HG03060 (cell line): ENCODE measurements at regions not wholly inside any gene's neighbourhood (a gene's known extent, or its start where the extent isn't known, plus 50 kb on each side); places are given as distances from the start of the nearest gene placed in this dataset.

Source experiments
- ATAC-seq: cut with Tn5 transposase; IDR thresholded peaks from one replicate; pipeline ENCODE4 v1.9.1; 2021; ENCODE audit warnings: low read depth, moderate number of reproducible peaks; ENCODE audit not compliant: unreplicated experiment

GRCh38 chr4:115851918-115852766, 738.7 kb upstream of the NDST4 start:
- peak; percentile 93 for ATAC-seq

GRCh38 chr4:115850799-115851509, 737.5 kb upstream of the NDST4 start:
- ATAC-seq = no peak

GRCh38 chr4:115844180-115844579, 730.8 kb upstream of the NDST4 start:
- ATAC-seq = no peak

- no peak for ATAC-seq
These were observed 728.5 kb upstream of the NDST4 start for GRCh38 chr4:115841871-115842270.

GRCh38 chr4:115834441-115834840, 721.0 kb upstream of the NDST4 start:
- ATAC-seq = no peak

GRCh38 chr4:115824630-115825029, 711.2 kb upstream of the NDST4 start:
- ATAC-seq = no peak

GRCh38 chr4:115803825-115804224, 690.4 kb upstream of the NDST4 start:
- no peak for ATAC-seq

- ATAC-seq = no peak
These were observed 677.4 kb upstream of the NDST4 start for GRCh38 chr4:115790812-115791211.

- peak; percentile 41 for ATAC-seq
These were observed 668.2 kb upstream of the NDST4 start for GRCh38 chr4:115781528-115782146.

GRCh38 chr4:115780835-115781234, 667.4 kb upstream of the NDST4 start:
- peak; percentile 76 for ATAC-seq

GRCh38 chr4:115780268-115780667, 666.8 kb upstream of the NDST4 start:
- ATAC-seq = no peak

GRCh38 chr4:115770046-115770543, 656.7 kb upstream of the NDST4 start:
- ATAC-seq = no peak

- no peak for ATAC-seq
These were observed 656.0 kb upstream of the NDST4 start for GRCh38 chr4:115769396-115769795.

- no peak for ATAC-seq
These were observed 649.6 kb upstream of the NDST4 start for GRCh38 chr4:115763051-115763450.

GRCh38 chr4:115759231-115759630, 645.8 kb upstream of the NDST4 start:
- ATAC-seq = no peak

GRCh38 chr4:115749404-115749803, 636.0 kb upstream of the NDST4 start:
- no peak for ATAC-seq

- no peak for ATAC-seq
These were observed 627.4 kb upstream of the NDST4 start for GRCh38 chr4:115740806-115741205.

- ATAC-seq = no peak
These were observed 616.4 kb upstream of the NDST4 start for GRCh38 chr4:115729739-115730266.

- no peak for ATAC-seq
These were observed 610.2 kb upstream of the NDST4 start for GRCh38 chr4:115723621-115724020.

GRCh38 chr4:115720611-115721010, 607.2 kb upstream of the NDST4 start:
- ATAC-seq = no peak

- no peak for ATAC-seq
These were observed 598.2 kb upstream of the NDST4 start for GRCh38 chr4:115711575-115711974.
